ENCODE measurements at regions not wholly inside any gene's neighbourhood (a gene's known extent, or its start where the extent isn't known, plus 50 kb on each side); places are given as distances from the start of the nearest gene placed in this dataset.

- no peak for DNase-seq (ENCODE audit: low spot score)
These were observed 90.7 kb upstream of the SLC6A6 start for GRCh38 chr3:14311729-14312128.

GRCh38 chr3:14312375-14312774 is 90.0 kb upstream of the SLC6A6 start:
- DNase-seq (ENCODE audit: low spot score) = no peak

- no peak for DNase-seq (ENCODE audit: low spot score)
These were observed 85.3 kb upstream of the SLC6A6 start for GRCh38 chr3:14317057-14317553.

DNA sequence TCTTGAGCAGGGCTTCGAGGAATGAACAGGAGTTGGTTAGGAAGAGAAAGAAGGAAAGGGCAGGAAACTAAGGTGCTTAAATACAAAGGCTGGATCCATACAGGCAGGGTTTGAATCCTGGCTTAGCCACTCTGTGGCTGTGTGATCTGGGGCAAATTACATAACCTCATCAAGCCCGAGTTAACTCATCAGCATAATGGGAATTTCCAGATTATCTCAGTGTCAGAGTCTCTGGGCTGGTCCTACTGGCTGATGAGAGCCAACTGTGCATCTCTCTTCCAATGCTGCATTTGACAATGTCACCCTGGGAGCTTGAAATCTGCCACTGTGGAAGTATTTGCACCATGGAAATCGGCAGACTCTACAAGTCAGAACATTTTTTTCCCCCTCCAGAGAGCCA is 83.8 kb upstream of the SLC6A6 start:
- DNase-seq (ENCODE audit: low spot score) = no peak

- no peak for DNase-seq (ENCODE audit: low spot score)
These were observed 82.7 kb upstream of the SLC6A6 start for GRCh38 chr3:14319654-14320182.

DNA sequence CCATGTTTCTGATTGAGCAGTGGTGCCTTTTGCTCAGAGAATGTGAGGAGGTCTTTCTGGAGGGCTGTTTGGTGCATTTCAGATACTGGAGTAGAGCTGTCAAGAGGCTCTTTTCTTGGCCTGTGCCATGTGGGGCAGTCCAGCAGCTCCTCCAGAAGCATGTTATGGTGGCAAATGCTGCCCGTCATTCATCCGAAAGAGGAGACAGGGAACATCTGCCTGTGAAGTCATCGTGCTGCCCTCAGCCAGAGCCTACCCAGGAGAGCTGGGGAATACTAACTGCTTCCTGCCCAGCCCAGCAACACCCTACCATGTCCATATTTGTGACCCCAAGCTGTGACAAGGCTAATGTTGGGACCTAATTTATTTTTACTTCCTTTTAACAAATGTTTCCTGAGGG is 82.2 kb upstream of the SLC6A6 start:
- DNase-seq (ENCODE audit: low spot score) = no peak

DNA sequence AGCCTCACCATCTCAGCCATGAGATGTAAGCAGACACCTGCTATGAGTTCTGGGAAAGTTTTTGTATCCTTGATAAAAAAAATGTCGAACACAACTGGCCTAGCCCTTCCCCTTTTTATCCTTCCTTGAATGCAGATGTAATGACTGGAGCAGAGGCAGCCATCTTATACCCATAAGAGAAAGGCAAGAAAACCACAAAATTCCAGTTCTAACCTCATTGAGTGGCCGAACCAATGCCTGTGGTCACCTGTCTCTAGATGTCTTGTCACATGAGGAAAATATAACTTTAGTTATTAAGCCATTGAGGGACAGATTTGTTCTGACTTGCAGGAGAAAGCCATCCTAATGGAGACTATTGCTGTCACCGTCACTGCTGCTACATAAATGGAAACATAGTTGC is 80.4 kb upstream of the SLC6A6 start:
- DNase-seq (ENCODE audit: low spot score) = no peak

- no peak for DNase-seq (ENCODE audit: low spot score)
These were observed 79.6 kb upstream of the SLC6A6 start for GRCh38 chr3:14322667-14323295.

DNA sequence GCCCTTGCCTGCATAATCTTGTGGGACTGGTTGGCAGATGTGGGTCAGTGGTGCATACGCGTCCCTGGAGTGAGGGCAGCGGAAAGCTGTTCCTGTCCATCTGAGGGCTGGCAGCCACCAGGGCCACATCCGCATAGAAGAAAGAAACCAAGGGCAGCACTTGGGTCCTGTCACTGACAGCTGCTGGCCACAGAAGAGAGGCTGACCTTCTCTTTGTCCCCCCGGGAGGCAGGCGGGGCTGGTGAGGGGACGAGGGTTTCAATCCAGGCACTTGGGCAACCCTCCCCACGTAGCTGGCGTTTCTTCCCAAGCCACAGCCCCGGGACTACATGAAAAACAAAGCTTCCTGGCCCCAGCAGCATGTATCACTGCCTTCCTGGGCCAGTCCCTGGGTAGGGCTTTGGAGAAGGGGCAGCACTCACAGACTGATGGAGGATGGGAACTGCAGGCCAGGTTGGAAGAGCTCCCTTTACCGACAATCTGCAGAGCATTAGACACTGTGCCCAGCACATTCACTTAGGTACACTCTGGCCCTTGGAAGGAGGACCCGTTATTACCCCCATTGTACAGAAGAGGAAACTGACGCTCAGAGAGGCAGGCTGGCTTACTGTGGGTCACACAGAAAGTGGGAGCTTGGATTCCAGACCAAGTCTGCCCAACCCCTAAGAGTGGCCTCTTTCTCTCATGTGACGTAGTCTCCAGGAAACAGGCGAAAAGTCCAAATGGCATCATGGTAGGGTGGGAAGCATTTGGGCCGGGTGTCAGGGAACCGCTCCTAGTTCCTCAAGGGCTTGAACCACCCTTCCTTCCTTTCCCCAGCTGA is 78.8 kb upstream of the SLC6A6 start:
- no peak for DNase-seq (ENCODE audit: low spot score)

- DNase-seq (ENCODE audit: low spot score) = no peak
These were observed 78.0 kb upstream of the SLC6A6 start for GRCh38 chr3:14324224-14324944.

- no peak for DNase-seq (ENCODE audit: low spot score)
These were observed 74.0 kb upstream of the SLC6A6 start for GRCh38 chr3:14328422-14328821.

DNA sequence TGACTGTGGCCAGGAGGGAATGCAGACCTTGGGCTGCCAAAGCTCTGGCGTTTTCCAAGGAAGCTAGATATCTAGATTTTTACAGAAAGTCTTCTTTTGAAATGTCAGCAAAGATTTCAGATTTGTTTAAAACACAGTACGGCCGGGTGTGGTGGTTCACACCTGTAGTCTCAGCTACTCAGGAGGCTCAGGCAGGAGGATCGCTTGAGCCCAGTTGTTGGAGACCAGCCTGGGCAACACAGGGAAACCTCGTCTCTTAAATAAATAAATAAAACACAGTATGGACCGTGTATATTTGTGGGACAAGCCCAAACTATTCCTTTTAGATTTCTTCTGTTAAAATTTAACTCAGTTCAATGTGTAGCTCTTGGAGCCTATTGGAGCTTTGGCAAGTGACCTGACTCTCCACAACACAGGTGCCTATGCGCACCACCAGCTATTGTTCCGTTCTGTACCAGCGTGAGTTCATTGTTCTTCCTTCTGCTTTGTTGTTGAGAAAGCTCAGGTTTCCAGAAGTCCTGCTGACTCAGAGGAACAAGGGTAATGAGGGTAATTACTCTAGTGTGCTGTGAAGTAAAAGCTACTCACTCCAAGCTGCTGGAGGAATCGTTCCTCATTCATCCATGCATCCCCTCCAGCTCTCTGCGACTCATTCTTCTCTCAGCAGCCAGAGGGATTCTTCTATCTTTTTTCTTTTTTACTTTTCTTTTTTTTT is 73.1 kb upstream of the SLC6A6 start:
- DNase-seq (ENCODE audit: low spot score) = no peak

DNA sequence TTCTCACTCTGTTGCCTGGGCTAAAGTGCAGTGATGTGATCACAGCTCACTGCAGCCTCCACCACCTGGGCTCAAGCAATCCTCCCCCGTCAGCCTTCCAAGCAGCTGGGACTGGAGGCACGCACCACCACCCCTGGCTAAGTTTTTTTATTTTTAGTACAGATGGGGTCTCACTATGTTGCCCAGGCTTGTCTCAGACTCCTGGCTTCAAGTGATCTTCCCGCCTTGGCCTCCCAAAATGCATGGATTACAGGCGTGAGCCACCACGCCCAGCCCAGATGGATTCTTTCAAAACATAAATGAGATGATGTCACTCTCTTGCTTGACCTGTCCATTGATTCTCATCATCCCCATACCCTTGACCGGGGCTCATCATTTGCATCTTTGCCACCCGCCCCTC is 72.6 kb upstream of the SLC6A6 start:
- DNase-seq (ENCODE audit: low spot score) = no peak

DNA sequence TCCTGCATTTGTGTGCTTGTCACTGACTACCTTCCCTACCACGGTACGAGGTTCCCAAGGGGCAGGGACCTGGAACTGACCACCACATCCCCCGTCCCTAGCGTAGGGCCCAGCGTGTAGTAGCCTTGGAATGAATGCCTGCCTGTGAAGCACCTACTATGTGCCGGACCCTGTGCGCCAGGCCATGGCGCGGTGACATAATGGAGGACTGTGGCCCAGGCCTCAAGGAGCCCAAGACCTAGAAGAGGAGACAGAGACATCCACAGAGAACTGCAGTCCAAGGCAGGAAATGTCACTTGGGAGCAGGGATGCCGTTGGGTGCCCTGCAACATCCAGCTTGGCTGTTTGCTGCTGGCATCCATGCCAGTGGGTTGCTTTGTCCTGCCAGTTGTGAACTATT is 71.9 kb upstream of the SLC6A6 start:
- no peak for DNase-seq (ENCODE audit: low spot score)

DNA sequence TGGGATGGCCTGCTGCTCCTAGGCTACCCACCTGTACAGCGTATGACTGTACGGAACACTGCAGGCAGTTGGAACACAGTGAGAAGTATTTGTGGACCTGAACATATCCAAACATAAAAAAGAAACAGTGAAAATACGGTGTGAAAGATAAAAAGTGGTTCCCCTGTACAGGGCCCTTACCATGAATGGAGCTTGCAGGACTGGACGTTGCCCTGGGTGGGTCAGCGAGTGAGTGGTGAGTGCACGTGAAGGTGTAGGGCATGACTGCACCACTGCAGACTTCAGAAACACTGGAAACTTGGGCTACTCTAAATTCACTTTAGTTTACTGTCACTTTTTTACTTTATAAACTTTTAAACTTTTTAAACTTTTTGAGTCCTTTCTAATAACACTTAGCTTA is 71.2 kb upstream of the SLC6A6 start:
- no peak for DNase-seq (ENCODE audit: low spot score)

- DNase-seq (ENCODE audit: low spot score) = no peak
These were observed 70.0 kb upstream of the SLC6A6 start for GRCh38 chr3:14332392-14332791.

DNA sequence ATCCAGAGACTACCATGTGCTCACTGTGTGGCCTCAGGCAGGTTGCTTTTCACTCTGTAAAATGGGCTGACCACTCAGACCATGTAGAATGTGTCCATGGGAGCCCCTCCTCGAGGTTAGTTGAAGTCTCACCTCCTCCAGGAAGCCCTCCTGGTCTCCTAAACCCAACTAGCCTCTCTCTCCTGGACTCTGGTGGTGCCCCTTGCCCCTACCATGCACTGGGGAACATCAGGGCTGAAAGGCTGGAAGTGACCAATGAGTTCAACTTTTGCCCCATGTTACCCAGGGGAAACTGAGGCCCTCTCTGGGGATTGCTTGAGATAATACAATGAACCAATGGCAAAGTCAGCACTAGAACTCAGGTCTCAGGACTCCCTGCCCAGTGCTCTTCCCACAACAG is 69.2 kb upstream of the SLC6A6 start:
- no peak for DNase-seq (ENCODE audit: low spot score)

DNA sequence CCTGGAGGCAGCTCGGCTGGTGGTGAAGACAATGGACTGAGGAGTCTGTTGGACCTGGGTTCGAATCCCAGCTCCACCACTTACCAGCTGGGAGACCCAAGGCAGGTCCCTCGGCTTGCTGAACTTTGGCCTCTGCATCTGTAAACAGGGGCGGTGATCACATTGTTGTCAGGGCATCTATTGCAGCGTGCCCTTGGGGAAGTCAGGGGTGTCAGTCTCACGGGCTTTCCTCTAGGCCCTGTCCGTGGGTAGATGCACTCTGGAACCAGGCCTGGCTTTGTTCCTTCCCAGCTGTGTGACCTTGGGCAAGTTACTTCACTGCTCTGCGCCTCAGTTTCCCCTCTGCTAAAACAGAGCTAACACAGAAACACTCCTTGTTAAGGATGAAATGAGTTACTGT is 68.8 kb upstream of the SLC6A6 start:
- no peak for DNase-seq (ENCODE audit: low spot score)

DNA sequence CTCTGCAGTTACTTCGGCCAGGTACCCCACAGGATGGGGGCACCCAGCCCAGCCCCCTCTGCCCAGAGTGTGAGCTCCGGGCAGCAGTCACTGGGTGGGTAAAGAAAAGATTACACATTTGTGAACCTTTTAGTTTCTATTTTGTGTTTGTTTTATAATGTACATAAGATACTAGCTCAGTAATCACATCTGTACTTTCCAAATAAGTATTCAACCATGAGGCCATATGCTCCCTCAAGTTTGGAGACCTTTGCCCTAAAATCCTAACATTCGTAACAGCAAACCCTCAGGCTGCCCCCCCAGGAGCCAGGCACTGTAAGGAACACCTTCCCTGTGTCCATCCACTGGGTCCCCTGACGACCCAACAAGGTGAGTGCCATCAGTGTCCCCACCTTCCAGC is 68.3 kb upstream of the SLC6A6 start:
- DNase-seq (ENCODE audit: low spot score) = no peak

DNA sequence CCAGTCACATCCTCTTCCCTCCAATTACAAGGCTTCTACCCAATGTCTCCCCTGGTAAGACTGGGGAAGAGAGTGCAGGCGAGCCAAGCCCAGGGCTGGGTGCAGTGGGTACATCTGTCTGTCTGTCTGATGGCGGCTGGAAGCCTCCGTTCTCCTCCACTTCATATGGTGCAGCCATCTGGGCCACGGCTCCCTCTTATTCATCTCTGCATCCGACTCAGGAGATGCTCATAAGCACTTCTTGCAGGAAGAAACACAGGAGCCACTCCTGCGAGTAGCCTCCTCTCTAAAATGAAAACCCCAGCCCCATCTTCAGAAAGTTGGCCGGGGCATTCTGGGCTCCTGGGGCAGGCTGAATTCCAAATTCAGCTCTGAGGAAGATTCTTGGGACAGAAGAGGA is 67.5 kb upstream of the SLC6A6 start:
- DNase-seq (ENCODE audit: low spot score) = peak; percentile 20

GRCh38 chr3:14335774-14336748 is 66.3 kb upstream of the SLC6A6 start:
- DNase-seq (ENCODE audit: low spot score) = no peak
